ENCODE measurements at regions not wholly inside any gene's neighbourhood (a gene's known extent, or its start where the extent isn't known, plus 50 kb on each side); places are given as distances from the start of the nearest gene placed in this dataset.

DNA sequence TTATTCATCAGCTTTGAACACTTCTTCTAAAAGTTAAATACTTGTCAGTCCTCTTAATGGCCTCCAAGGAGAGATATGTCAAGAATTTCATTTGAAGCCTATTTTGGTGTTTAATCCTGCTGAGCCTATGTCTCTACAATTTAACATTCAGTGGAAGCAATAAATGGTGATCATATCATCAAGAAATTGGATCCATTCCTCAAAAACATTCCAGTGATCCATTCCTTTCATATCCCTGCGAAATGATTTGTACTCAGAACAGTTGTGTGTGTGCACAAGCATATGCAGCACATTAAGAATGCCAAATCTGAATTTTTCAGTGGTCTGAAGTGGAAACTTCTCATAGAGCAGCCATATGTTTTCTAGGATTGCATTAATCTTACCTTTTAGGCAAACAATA lies 373.7 kb upstream of the SYT1 start:
- Histone ChIP-seq H3K9me3 (no peaks in the 10 kb centered on the region), H3K4me3 (no peak overlapping the region), H3K36me3 (no peaks in the 10 kb centered on the region), H3K27ac (no peak overlapping the region), H3K4me1 (no peaks in the 10 kb centered on the region), H3K27me3 (no peaks in the 10 kb centered on the region)
- no peak for TF ChIP-seq POLR2A (IDR thresholded peaks at IDR 0.05)
- TF ChIP-seq, protein P1, sequence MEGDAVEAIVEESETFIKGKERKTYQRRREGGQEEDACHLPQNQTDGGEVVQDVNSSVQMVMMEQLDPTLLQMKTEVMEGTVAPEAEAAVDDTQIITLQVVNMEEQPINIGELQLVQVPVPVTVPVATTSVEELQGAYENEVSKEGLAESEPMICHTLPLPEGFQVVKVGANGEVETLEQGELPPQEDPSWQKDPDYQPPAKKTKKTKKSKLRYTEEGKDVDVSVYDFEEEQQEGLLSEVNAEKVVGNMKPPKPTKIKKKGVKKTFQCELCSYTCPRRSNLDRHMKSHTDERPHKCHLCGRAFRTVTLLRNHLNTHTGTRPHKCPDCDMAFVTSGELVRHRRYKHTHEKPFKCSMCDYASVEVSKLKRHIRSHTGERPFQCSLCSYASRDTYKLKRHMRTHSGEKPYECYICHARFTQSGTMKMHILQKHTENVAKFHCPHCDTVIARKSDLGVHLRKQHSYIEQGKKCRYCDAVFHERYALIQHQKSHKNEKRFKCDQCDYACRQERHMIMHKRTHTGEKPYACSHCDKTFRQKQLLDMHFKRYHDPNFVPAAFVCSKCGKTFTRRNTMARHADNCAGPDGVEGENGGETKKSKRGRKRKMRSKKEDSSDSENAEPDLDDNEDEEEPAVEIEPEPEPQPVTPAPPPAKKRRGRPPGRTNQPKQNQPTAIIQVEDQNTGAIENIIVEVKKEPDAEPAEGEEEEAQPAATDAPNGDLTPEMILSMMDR (IDR thresholded peaks at IDR 0.05), result no peak
- DNase-seq, result no peak

- Histone ChIP-seq H3K4me1 (no peaks in the 10 kb centered on the region), H3K27me3 (no peaks in the 10 kb centered on the region), H3K4me3 (no peak overlapping the region), H3K27ac (no peak overlapping the region), H3K36me3 (no peaks in the 10 kb centered on the region), H3K9me3 (no peaks in the 10 kb centered on the region)
- TF ChIP-seq, protein P1 (IDR thresholded peaks at IDR 0.05), result no peak
- TF ChIP-seq POLR2A (IDR thresholded peaks at IDR 0.05), result no peak
- no peak for DNase-seq
These were observed 369.7 kb upstream of the SYT1 start for GRCh38 chr12:78494911-78495310.

DNA sequence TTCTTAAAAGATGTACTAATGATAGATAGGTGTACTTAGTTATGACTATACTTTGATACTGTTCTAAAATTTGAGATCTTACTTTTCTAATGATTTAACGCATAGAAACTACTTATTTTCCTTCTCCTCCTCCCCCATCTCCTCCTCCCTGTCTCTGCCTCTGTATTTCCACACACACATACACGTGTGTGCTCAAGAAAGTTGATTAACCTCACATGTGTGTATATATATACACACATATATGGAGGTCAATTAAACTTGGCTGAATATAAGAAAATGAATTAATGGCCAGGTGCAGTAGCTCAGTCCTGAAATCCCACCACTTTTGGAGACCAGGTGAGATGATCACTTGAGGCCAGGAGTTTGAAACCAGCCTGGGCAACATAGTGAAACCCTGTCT lies 362.7 kb upstream of the SYT1 start:
- H3K27me3 ChIP-seq, result no peaks in the 10 kb centered on the region
- no peaks in the 10 kb centered on the region for H3K36me3 ChIP-seq

GRCh38 chr12:78519422-78519821 lies 345.2 kb upstream of the SYT1 start:
- H3K4me3 ChIP-seq, result no peak overlapping the region
- H3K4me1 ChIP-seq, result no peaks in the 10 kb centered on the region
- H3K27ac ChIP-seq, result no peak overlapping the region
- TF ChIP-seq, protein P1 (IDR thresholded peaks at IDR 0.05), result no peak
- no peak for TF ChIP-seq POLR2A (IDR thresholded peaks at IDR 0.05)
- H3K27me3 ChIP-seq, result no peaks in the 10 kb centered on the region
- H3K9me3 ChIP-seq, result no peaks in the 10 kb centered on the region
- DNase-seq, result no peak
- no peaks in the 10 kb centered on the region for H3K36me3 ChIP-seq

More for the DNA sequence above, 362.7 kb upstream of the SYT1 start:
- Histone ChIP-seq H3K4me1 (no peaks in the 10 kb centered on the region), H3K4me3 (no peak overlapping the region), H3K27ac (no peak overlapping the region), H3K9me3 (no peaks in the 10 kb centered on the region)
- TF ChIP-seq POLR2A (IDR thresholded peaks at IDR 0.05), result no peak
- TF ChIP-seq, protein P1 (IDR thresholded peaks at IDR 0.05), result no peak
- DNase-seq, result no peak

DNA sequence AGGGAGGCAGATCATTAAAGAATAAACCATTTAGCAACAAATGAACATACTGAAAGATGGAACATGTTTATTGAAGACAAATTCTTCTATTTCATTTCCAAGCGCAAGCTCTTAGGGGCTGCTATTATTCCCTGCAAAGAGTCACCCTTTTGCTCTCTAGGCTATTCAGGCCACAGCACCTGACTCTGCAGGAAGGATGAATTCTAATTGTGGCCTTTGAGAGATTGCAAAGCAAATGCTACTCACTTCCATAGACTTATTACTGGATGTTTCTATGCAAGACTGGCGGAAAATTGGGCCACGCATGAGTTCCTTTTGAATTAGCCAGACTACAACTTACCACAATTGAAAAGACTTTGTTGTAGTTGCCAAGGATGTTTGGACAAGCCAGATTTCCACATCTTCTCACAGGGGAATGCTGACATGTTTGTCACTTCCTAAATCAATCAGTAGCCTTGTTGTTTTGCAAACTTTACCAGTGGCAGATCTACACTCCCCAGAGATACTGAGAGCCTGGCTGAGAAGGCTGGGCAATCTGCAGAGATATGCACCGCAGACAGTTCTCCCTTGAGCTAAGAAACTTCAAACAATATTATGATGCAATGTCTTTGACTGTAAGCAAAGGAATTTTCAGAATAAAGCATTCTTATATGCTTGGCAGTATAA lies 334.3 kb upstream of the SYT1 start:
- Histone ChIP-seq H3K4me3 (no peak overlapping the region), H3K4me1 (no peaks in the 10 kb centered on the region), H3K36me3 (no peaks in the 10 kb centered on the region), H3K27ac (no peak overlapping the region), H3K9me3 (no peaks in the 10 kb centered on the region), H3K27me3 (no peaks in the 10 kb centered on the region)
- no peak for TF ChIP-seq POLR2A (IDR thresholded peaks at IDR 0.05)
- TF ChIP-seq, protein P1 (IDR thresholded peaks at IDR 0.05), result no peak
- no peak for DNase-seq
